Brain microvascular endothelial cell (primary cell): ENCODE measurements at regions not wholly inside any gene's neighbourhood (a gene's known extent, or its start where the extent isn't known, plus 50 kb on each side); places are given as distances from the start of the nearest gene placed in this dataset.

Experiments
- DNase-seq: peaks from one replicate; pipeline ENCODE4 v3.0.0-alpha.2; 2020
- H3K27ac ChIP-seq: fragments of 250-450 bp; sonication (Bioruptor Pico); 2 replicates; pipeline ENCODE4 v1.5.1; 2020; ENCODE audit warnings: mild to moderate bottlenecking, moderate library complexity
- H3K27me3 ChIP-seq: fragments of 250-450 bp; sonication (Bioruptor Pico); replicated peaks from 2 replicates; pipeline ENCODE4 v1.5.1; 2020; ENCODE audit warnings: mild to moderate bottlenecking
- H3K36me3 ChIP-seq: fragments of 250-450 bp; sonication (Bioruptor Pico); replicated peaks from 2 replicates; pipeline ENCODE4 v1.5.1; 2020; ENCODE audit warnings: mild to moderate bottlenecking
- H3K4me3 ChIP-seq: 2 replicates; pipeline ENCODE4 v1.5.1; 2011; ENCODE audit warnings: low read depth, mild to moderate bottlenecking, control low read depth, low read length, moderate library complexity
- CTCF ChIP-seq: IDR thresholded peaks from 2 replicates; pipeline ENCODE4 v1.5.1; 2011; ENCODE audit warnings: low read depth, mild to moderate bottlenecking, moderate library complexity, low read length, control low read depth, inconsistent platforms; ENCODE audit errors: missing control alignments
- in situ Hi-C: cut with HindIII; loops from 2 replicates; pipeline ENCODE4 v1.10.0; 2017; ENCODE audit warnings: low sequenced_read_pairs, low pct_ligation_motif_present

- no peak for DNase-seq
- Histone ChIP-seq H3K27ac (no peak overlapping the region), H3K4me3 (no peak overlapping the region), H3K36me3 (no peaks in the 10 kb centered on the region), H3K27me3 (no peaks in the 10 kb centered on the region)
- no peak for TF ChIP-seq CTCF
- in situ Hi-C loops = no loop called here
Observed at GRCh38 chr1:5508669-5509330, 483.4 kb downstream of the NPHP4 start.

GRCh38 chr1:5507340-5507739 lies 484.9 kb downstream of the NPHP4 start:
- in situ Hi-C loops = no loop called here
- Histone ChIP-seq H3K27ac (no peak overlapping the region), H3K36me3 (no peaks in the 10 kb centered on the region), H3K27me3 (no peaks in the 10 kb centered on the region), H3K4me3 (no peak overlapping the region)
- DNase-seq = no peak
- TF ChIP-seq CTCF = no peak

- in situ Hi-C loops = no loop called here
- Histone ChIP-seq H3K36me3 (no peaks in the 10 kb centered on the region), H3K27ac (no peak overlapping the region), H3K4me3 (no peak overlapping the region), H3K27me3 (no peaks in the 10 kb centered on the region)
- TF ChIP-seq CTCF = no peak
- DNase-seq = no peak
Observed at GRCh38 chr1:5506634-5507033, 485.6 kb downstream of the NPHP4 start.

- Histone ChIP-seq H3K36me3 (no peaks in the 10 kb centered on the region), H3K27ac (no peak overlapping the region), H3K4me3 (no peak overlapping the region), H3K27me3 (no peaks in the 10 kb centered on the region)
- DNase-seq = no peak
- in situ Hi-C loops = no loop called here
- TF ChIP-seq CTCF = no peak
Observed at GRCh38 chr1:5505944-5506343, 486.3 kb downstream of the NPHP4 start.

GRCh38 chr1:5504364-5504740 lies 487.9 kb downstream of the NPHP4 start:
- in situ Hi-C loops = no loop called here
- no peak overlapping the region for H3K4me3 ChIP-seq
- no peak overlapping the region for H3K27ac ChIP-seq
- TF ChIP-seq CTCF = no peak
- H3K27me3 ChIP-seq = no peaks in the 10 kb centered on the region
- DNase-seq = no peak
- no peaks in the 10 kb centered on the region for H3K36me3 ChIP-seq

GRCh38 chr1:5503556-5504363 lies 488.5 kb downstream of the NPHP4 start:
- H3K4me3 ChIP-seq = no peak overlapping the region
- in situ Hi-C loops = no loop called here
- no peak for TF ChIP-seq CTCF
- no peaks in the 10 kb centered on the region for H3K27me3 ChIP-seq
- no peak for DNase-seq
- no peak overlapping the region for H3K27ac ChIP-seq
- no peaks in the 10 kb centered on the region for H3K36me3 ChIP-seq
